HG03571 (cell line): ENCODE measurements at regions not wholly inside any gene's neighbourhood (a gene's known extent, or its start where the extent isn't known, plus 50 kb on each side); places are given as distances from the start of the nearest gene placed in this dataset.
"Not testable (repeated sequence)": the region's sequence is repeated elsewhere in the genome, so short reads cannot be mapped to it uniquely, and the experiment has no call there.

ENCODE experiments used
- ATAC-seq: cut with Tn5 transposase; IDR thresholded peaks from one replicate; pipeline ENCODE4 v1.9.1; 2021; ENCODE audit not compliant: unreplicated experiment

- ATAC-seq, result no peak
Measured at GRCh38 chr11:88061111-88061510, 114.1 kb downstream of the RAB38 start.

GRCh38 chr11:88059326-88059725 lies 115.9 kb downstream of the RAB38 start:
- no peak for ATAC-seq

- ATAC-seq, result no peak
Measured at GRCh38 chr11:88051396-88051795, 123.8 kb downstream of the RAB38 start.

- ATAC-seq, result no peak
Measured at GRCh38 chr11:88050247-88050646, 125.0 kb downstream of the RAB38 start.

GRCh38 chr11:88045288-88045687 lies 130.0 kb downstream of the RAB38 start:
- not testable (repeated sequence) for ATAC-seq

GRCh38 chr11:88044658-88045057 lies 130.6 kb downstream of the RAB38 start:
- ATAC-seq, result not testable (repeated sequence)

- no peak for ATAC-seq
Measured at GRCh38 chr11:88043149-88043548, 132.1 kb downstream of the RAB38 start.

- ATAC-seq, result no peak
Measured at GRCh38 chr11:88042647-88043046, 132.6 kb downstream of the RAB38 start.

- ATAC-seq, result no peak
Measured at GRCh38 chr11:88042238-88042637, 133.0 kb downstream of the RAB38 start.

- no peak for ATAC-seq
Measured at GRCh38 chr11:88041679-88042078, 133.6 kb downstream of the RAB38 start.

GRCh38 chr11:88040148-88040496 lies 135.1 kb downstream of the RAB38 start:
- no peak for ATAC-seq

- ATAC-seq, result no peak
Measured at GRCh38 chr11:88039476-88040147, 135.6 kb downstream of the RAB38 start.

GRCh38 chr11:88038063-88038462 lies 137.2 kb downstream of the RAB38 start:
- no peak for ATAC-seq

GRCh38 chr11:88036701-88037100 lies 138.5 kb downstream of the RAB38 start:
- ATAC-seq, result no peak

- no peak for ATAC-seq
Measured at GRCh38 chr11:88035271-88035670, 140.0 kb downstream of the RAB38 start.

- ATAC-seq, result no peak
Measured at GRCh38 chr11:88017666-88018065, 157.6 kb downstream of the RAB38 start.

GRCh38 chr11:88016392-88017170 lies 158.7 kb downstream of the RAB38 start:
- peak; percentile 92 for ATAC-seq

- ATAC-seq, result no peak
Measured at GRCh38 chr11:88015170-88015569, 160.1 kb downstream of the RAB38 start.

GRCh38 chr11:88013508-88014065 lies 161.7 kb downstream of the RAB38 start:
- ATAC-seq, result no peak

- ATAC-seq, result no peak
Measured at GRCh38 chr11:88012456-88012855, 162.8 kb downstream of the RAB38 start.

- no peak for ATAC-seq
Measured at GRCh38 chr11:87976009-87976408, 199.2 kb downstream of the RAB38 start.

- no peak for ATAC-seq
Measured at GRCh38 chr11:87974797-87975196, 200.4 kb downstream of the RAB38 start.
